HG03139 (cell line): ENCODE measurements at regions not wholly inside any gene's neighbourhood (a gene's known extent, or its start where the extent isn't known, plus 50 kb on each side); places are given as distances from the start of the nearest gene placed in this dataset.
"Not testable (repeated sequence)": the region's sequence is repeated elsewhere in the genome, so short reads cannot be mapped to it uniquely, and the experiment has no call there.

ENCODE experiments used
- ATAC-seq: cut with Tn5 transposase; IDR thresholded peaks from one replicate; pipeline ENCODE4 v1.9.1; 2021; ENCODE audit not compliant: unreplicated experiment

DNA sequence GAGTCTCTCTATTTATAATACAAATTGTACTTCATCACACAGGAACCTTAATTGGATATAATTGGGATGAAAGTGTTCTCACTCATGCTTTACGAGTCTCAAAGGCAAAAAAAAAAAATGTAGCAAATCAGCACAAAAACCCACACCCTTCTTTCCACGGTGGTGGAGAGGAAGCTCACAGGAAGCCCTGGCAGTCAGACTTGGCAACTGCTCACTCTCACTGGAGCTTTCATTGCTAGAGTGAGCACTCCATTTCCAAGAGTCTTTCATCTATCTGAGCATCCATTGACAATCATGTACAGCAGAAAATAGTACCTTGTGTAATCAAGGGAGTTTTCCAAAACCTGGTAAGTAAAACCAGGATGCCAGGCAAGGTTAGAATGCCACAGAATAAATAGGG is 2159.4 kb upstream of the AGA start:
- no peak for ATAC-seq

DNA sequence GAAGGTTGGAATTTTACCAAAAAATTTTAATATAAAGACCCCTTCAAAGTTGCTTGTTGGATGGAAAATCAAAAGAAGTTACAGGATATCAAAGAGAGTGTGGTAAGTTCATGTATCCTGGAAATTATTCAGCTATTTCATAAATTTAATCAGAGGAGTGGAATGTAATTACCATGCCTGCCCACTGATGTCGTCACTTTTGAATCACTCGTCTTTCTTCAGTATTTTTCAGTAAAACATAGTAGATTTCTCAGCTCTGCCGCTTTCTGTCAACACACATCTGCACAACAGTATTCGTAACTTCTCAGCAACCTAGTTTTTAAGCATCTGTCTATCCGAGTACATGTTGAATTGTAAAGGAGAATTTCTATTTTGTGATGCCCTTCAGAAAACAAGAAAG is 2163.0 kb upstream of the AGA start:
- no peak for ATAC-seq

DNA sequence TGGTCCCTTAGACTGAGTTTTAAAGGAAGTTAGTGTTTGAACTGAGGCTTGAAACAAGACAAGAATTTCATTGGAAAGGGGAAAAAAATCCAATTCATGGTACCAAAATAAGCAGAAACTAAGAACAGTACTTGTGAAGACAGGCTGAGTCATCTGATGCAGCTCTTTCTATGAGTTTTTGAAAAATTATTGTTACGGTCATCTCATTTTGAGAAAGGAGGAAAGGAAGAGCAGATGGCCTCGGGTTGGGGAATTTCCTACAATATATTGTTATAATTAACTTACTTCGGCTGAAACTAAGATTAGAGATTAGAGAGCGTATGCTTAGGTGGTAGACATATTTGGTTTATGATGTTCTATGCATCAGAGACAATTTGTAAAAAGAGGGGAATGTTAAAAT is 2164.8 kb upstream of the AGA start:
- ATAC-seq = no peak

DNA sequence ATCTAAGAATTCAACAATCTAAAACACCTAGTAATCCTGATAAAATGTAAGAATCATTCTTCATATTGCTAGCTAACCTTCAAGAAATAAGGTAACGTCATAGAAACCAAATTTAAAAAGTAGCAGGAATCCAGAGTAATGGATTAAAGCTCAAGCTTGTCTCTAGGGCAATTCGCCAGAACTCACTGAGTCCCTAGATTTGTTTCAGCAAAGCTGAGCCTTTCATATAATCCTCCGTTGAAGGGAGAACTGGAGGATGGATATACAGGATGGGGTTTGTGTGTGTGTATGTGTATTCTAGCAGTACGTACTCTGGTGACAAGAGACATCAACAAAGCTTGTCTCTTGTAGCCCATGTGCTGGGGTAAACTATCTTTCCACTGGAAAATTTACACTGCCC is 2173.5 kb upstream of the AGA start:
- no peak for ATAC-seq

DNA sequence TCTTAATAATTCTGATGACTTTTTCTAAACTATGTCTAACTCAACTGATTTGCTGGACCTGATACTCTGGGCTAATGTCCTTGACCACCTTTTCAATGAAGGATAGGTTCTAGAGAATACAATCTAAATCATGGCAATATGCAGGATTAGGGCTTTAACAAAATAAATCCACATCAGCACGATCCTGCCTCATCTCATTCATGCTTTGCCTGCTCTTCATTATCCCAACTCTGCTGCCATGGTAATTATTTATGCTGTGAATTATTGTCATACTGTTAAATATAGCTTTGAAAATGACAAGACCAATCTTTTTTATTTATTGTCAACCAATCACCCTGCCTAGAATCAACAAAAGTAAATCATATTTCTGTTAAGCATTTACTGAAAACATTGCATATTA is 2176.7 kb upstream of the AGA start:
- ATAC-seq = no peak

DNA sequence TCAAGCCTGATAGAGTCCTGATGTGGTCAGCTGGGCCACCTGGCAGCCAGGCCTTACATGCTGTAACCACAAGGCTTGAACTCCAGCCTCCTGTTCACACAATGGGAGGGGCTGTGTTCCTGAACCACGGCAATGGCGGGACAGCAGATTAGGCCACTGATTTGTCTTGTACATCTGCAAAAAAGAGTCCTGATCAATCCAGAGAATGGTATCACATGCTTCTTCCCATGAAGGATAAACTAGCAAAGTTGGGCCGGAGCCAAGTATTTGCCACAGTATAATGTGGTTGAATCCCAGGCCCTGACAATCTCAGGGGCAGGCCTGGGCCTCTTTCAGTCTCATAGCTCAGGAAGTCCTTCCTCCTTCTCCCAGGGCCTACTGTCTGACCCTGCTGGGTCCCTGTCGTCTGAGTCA is 2182.5 kb upstream of the AGA start:
- ATAC-seq = no peak

DNA sequence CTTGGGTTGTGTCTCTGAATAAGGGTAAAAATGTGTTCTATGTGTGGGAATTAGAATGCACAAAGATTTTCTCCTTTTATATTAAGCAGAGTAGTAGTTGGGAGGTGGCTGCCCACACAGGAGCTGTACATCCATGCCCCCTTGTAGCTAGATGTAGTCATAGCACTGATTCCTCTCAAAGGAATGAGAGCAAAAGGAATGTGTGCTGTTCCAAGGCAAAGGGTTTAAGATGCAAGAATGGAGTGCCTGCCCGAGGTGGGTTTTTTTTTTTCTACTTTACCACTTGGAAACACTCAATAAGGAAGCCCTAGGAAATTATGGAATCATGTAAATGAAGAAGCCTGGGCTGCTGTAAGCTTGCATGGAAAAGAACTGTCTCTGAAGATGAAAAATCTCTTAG is 2183.2 kb upstream of the AGA start:
- no peak for ATAC-seq

DNA sequence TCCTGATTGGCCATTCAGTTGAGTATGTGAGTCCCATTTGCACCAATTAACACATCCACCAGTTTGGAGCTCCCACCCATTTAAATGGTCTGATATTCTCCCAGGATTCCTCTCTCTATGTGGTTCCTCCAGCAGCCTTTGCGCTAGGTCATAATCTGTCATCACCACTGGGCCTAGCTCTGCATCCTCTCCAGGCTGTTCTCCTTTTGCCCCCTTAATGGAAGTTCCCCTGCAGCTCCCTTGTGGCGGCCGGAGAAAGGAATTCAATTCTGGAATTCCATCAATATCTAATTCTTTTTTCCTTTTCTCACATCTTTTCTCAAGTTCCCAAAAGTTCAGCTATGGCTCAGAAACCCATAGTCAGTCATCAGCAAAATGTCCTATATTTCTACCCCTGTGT is 2184.4 kb upstream of the AGA start:
- no peak for ATAC-seq

DNA sequence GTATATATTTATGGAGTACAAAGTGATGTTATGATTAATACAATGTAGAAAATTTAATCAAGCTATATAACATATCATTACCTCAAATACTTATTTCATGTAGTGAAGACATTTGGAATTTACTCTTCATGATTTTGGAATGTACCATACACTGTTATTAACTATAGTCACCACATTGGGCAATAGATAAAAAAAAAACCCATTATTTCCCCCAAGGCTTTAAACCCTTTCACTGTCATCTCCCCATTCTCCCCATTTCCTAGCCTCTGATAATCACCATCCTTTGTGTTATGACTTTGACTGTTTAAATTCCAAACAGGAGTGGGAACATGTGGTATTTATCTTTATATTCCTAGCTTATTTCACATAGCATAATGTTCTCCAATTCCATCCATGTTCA is 2189.1 kb upstream of the AGA start:
- no peak for ATAC-seq

DNA sequence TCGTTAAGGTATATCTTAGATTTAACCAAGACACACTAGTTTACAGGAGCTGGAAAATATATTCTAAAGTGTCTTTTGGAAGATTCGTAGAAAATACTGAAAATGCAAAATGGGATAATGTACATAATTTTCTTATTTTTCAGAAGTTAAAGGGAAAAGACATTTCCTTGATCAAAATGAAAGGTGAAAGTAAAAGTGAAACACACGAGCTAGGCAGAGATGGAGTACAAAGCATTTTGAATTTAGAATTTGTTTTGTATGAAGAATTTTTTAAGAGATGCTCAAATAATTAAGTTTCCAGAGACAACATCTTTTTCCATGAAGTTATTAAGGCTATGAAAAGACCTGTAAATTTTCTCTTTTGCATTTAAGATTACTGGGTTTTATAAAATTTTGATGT is 2192.6 kb upstream of the AGA start:
- no peak for ATAC-seq

DNA sequence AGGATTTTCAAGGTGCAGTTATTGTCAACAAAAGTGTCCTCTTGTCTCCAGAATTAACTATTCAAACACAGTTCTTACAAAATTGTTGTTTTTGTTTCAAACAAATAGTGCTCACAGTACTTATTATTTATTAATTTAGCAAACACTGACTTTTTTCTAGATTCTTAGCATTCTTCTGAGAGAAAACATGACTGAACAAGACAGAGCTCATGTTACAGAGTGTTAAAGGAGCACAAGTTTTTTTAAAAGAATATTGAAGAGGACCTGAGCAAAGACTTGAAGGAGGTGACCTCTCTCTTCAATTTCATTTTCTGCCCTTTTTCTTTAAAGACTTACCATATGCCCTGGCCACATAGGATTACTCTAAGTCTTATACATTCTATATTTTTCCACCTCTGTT is 2220.3 kb upstream of the AGA start:
- no peak for ATAC-seq

DNA sequence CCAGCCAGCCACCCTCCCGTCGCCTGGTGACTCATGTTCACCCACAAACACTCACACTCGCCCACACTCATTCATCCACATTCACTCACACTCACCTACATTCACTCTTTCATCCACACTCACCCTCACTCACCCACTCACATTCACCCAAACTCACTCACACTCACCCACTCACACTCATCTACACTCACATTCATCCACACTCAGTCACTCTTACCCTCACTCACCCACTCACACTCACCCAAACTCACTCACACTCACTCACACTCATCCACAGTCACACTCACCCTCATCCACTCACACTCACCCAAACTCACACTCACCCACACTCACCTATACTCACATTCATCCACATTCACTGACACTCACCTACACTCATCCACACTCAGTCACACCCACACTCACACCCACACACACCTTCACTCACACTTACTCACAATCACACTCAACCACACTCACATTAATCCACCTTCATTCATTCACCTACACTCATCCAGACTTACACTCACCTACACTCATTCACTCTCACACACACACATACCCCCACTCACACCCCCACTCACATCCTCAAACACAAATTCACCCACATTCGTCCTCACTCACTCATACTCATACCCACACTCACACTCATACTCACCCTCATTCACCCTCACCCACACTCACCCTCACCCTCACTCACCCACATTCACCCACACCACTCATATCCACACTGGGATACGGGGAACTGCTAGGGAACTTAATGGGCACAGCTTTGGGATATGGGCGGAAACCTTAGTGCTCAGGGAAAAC is 2221.6 kb upstream of the AGA start:
- ATAC-seq = no peak

DNA sequence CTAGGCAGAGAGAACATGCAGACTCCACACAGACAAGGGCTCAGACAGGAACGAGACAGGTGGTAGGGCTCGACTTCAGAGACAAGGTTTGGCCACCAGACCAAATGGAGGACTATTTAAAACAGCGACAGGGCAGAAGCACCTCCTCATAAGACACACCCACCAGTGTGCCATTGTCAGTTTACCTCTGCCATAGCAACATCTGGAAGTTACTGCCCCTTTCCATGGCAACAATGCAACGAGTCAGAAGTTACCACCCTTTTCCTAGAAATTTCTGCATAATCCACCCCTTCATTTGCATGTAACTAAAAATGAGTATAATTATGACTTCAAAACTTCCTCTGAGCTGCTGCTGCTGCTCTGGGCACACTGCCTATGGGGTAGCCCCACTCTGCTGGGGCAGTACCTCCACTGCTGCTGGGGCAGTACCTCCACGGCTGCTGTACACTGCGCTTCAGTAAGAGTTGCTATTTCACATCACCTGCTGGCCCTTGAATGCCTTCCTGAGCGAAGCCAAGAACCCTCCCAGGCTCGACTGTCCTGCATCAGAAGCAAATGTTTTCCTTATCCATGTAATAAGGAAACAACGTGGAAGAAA is 2222.3 kb upstream of the AGA start:
- no peak for ATAC-seq

DNA sequence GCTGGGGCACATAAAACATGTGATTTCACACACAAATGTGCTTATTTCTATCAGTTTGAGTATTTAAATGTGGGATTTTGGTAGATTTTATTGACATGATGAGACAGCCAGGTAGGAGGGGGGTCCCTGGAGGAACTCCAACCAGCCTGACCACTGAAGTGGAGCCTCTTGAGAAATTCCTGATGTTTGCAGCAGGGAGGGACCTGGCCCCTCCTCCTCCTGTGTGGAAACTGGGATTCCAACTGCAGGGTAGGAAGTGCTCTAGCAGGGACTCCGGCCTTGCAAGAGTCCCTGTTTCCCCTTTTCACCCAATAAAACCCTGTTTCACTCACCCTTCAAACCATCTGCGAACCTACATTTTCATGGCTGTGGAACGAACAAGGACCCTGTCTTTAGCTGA is 2224.0 kb upstream of the AGA start:
- no peak for ATAC-seq

DNA sequence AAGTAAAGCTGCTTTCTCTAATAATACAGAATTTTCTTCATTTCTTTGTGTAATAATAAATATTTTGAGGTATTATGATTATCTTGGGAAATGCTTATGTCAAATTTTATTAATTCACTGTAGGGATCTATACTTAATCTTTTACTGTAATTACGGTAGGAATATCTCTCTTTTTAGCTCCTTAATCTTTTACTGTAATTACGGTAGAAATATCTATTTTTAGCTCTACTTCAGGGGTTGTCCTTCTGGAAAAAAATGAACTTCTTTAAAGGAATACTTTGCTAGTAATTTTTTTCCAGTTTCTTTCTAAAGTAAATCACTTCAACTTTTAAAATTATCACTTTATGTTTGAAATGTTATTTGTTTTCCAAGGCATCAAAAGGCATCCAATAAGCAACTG is 2229.4 kb upstream of the AGA start:
- no peak for ATAC-seq

DNA sequence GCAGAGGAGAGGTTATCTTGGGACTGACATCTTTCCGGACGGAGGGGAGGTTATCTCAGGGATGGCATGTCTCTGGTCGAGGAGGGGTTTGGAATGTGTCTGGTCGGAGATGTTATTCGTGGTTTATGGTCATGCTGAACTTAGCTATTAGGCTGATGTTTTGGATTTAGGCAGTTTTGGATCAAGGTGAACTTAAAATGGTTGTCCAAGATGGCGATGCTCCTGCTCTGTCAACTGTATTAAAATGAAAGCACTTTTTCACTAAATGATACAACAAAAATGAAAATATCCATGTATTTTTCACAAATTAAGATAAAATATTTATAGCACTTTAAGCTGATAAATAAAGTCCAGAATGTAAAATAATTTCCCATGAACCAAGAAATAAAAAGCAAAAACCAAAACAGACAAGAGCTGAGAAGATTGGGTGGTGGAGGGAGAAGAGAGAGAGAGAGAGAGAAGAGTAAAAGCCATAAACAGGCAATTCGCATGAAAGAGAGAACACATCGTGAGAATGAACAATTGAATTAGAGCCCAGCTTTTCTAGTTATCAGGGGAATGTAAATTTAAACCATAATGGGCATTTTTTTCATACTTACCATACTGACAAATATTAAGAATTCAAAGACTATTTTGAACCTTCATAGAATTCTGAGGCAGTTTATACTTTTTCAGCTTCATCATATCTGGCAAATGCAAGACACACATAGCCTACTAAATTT is 2236.0 kb upstream of the AGA start:
- no peak for ATAC-seq

DNA sequence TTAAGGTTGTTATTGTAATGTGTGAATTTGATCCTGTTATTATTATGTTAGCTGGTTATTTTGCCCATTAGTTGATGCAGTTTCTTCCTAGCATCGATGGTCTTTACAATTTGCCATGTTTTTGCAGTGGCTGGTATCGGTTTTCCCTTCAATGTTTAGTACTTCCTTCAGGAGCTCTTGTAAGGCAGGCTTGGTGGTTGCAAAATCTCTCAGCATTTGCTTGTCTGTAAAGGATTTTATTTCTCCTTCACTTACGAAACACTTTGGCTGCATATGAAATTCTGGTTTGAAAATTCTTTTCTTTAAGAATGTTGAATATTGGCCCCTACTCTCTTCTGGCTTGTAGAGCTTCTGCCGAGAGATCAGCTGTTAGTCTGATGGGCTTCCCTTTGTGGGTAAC is 2241.4 kb upstream of the AGA start:
- ATAC-seq = not testable (repeated sequence)

DNA sequence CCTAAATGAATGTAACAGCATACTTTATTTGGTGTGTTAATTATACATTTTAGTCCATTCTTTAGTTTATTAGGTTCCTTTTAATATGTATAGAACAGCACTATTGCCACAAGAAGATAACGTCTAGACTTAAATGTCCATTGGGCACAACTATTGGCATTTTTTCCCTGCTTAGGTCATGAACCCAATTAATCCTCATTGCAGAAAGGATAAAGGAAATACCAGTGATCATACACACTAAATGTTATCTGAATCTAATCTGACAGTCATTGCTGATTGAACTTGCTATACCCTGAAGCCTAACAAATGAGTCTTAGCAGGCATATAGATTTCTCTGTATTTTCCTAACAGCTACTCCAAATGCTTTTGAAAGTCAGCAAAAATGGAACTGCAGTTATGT is 2250.0 kb upstream of the AGA start:
- no peak for ATAC-seq

DNA sequence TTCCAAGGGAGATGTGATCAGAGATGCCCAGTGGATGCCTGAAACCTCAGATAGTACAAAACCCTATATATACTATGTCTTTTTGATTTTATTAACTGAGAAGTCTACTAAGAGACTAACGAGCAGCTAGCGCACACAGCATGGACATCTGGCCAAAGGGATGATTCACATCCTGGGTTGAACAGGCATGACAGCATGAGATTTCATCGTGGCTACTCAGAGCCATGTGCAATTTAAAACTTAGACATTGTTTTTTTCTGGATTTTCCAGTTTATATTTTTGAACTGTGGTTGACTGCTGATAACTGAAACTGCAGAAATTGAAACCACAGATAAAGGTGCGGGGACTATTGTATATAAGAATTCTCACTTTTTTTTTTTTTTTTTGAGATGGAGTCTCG is 2252.9 kb upstream of the AGA start:
- ATAC-seq = no peak

DNA sequence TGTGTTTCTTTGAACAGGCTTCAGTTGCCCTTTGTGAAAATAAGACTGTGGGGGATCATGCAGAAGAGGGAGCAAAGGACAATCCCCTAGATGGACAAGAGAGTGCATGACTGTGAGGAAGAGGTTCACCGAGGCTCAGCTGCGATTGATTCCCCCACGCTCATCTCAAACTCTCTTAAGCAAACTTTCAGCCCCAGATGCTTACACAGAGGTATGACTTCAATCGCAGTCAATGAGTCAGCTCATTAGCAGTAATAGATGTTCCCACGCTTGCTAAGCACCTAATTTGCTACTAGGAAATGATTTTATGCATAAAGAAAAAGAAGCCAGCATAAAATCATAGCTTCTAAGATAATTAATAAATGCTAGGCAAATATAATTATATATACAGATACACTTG is 2256.1 kb upstream of the AGA start:
- ATAC-seq = no peak

DNA sequence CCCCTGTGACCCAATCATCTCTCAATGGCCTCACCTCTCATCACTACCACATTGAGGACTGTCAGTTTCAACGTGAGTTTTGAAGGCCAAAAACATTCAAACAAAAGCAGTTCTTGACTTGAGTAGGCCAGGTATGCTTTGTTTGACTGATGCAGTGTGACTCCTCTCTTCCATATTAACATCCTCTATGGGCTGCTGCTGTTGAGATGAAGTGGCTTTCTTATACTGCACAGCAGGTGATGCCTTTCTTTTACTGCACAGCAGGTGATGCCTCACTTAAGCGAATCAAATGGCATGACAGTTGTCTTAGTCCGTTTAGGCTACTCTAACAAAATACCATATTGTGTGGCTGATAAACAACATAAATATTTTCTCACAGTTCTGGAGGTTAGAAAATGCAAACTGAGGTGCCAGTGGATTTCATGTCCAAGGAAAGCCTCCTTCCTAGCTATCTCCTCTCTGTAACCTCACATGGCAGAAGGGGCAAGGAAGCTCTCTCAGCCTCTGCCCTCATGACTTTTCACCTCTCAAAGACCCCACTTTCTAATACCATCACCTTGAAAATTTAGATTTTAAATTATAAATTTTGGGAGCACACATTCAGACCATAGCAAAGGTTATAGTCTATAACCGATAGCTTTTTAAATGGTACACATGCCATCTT is 2267.9 kb upstream of the AGA start:
- no peak for ATAC-seq
